ENCODE measurements at regions not wholly inside any gene's neighbourhood (a gene's known extent, or its start where the extent isn't known, plus 50 kb on each side); places are given as distances from the start of the nearest gene placed in this dataset.
"Not testable (repeated sequence)": the region's sequence is repeated elsewhere in the genome, so short reads cannot be mapped to it uniquely, and the experiment has no call there.

GRCh38 chr12:38016602-38017001, 300.0 kb upstream of the ALG10B start:
- DNase-seq (ENCODE audit: low read depth), result no peak
- no peak overlapping the region for H3K4me3 ChIP-seq (ENCODE audit: low read depth, low read length)

GRCh38 chr12:38025916-38026315, 290.7 kb upstream of the ALG10B start:
- DNase-seq (ENCODE audit: low read depth), result no peak

DNA sequence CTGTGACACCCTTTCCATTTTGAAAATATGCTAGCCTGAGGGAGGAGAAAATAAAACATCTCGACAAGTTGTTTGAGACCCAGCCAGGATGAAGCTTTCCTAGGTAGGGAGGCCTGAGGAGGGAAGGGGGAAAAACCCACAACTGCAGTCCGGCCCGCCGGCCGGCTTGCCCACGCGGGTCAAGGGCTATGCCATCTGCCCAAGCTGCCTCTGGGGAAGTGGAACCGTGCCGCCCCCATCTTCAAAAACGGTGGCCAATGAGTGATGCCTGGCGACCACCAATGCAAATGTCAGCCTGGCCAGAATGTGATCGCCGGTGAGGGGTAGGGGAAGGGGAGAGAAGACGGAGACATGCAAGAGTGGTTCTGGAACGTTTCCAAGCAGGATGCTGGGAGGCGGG, 263.5 kb upstream of the ALG10B start:
- no peak for DNase-seq (ENCODE audit: low read depth)
- no peak overlapping the region for H3K4me3 ChIP-seq (ENCODE audit: low read depth, low read length)

More at GRCh38 chr12:38025916-38026315, 290.7 kb upstream of the ALG10B start:
- no peak overlapping the region for H3K4me3 ChIP-seq (ENCODE audit: low read depth, low read length)

DNA sequence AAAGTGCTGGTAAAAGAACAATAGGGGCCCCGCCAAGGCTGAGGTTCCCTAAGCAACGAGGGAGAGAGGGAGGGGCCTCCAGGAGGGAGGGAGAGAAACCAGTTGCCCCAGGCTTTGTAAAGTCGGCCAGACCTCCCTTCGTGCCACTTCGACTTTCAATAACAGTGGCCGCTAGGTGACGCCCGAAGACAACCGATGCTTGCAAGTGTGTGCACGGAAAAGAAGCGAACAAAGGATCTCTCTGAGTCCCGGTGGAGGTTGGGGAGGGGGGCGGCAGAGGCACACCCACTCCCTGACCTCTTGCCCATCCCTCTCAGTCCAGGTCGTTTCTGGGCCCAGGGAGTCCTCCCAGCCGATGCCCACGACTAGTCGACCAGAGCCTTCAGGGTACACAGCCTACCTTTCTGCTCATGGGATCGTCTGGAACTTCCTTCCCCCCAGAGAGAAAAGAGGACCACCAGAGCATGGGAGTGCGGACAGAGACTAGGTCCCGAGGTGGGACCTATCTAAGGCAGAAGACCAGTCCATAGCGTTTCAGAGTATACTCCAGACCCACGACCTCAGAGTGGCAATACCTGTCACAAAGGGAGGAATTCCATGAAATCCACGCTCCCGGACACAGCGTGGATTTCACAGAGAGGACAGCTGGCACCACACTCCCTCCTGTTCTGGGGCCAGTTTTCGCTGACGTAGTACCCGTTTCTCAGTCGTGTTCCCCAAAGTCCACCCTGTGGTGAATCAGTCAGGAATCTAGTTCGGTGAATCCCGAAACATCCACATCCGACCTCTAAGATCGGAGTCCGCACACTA, 262.7 kb upstream of the ALG10B start:
- DNase-seq (ENCODE audit: low read depth), result no peak
- H3K4me3 ChIP-seq (ENCODE audit: low read depth, low read length), result no peak overlapping the region

DNA sequence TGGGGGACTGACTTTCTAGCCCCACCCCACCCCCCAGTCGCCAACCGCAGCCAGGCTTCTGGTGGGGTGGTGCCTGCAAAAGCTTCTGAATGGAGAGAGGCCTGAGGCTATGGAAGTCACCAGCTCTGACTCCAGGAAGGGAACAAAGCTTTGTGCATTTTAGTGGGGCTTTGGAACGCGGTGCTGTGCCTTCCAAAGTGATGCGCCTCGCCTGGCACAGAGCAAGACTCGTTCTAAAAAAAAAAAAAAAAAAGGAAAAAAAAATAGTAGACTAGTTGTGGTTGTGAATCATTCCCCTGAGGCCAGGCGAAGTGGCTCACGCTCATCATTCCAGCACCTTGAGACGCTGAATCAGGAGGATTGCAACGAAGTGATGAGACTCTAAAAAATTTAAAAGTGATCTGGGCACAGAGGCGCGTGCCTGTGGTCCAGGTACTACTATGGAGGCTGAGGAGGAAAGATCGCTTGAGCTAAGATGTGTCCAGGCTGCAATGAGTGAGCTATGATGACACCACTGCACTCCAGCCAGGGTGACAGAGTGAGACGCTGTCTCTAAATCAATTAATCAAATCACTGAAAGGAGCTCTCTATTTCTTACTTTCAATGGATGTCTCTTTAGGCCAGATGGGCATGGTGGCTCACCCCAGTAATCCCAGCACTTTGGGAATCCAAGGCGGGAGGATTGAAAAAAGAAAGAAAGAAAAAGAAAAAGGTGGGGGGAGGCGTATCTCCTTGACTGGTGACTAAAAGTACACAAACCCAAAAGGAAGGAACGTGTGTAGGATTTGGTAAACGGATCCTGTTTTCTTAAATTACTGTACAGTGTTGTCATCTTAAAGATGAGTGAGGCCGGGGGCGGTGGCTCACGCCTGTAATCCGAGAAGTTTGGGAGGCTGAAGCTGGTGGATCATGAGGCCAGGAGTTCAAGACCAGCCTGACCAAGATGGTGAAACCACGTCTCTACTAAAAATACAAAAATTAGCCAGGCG, 259.6 kb upstream of the ALG10B start:
- no peak overlapping the region for H3K4me3 ChIP-seq (ENCODE audit: low read depth, low read length)
- no peak for DNase-seq (ENCODE audit: low read depth)

GRCh38 chr12:38099686-38100085, 216.9 kb upstream of the ALG10B start:
- DNase-seq (ENCODE audit: low read depth), result no peak
- no peak overlapping the region for H3K4me3 ChIP-seq (ENCODE audit: low read depth, low read length)

DNA sequence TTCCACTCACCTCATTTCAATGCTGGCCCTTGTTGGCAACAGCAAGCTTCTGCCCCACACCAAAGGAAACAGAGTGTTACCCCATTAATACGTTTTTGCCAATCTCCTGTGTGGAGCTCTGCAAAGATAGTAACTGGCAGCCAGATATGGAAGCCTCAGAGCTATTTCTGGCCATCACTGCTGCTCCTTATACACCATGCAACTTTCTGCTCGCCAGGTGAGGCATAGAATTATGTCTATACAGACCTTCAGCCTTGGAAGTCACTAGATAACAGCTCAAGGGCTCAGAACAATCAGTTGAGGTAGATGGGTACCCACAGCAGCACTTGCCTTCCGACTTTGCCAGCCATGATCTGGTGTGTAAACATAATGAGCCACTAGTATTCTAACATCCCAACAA, 214.8 kb upstream of the ALG10B start:
- H3K4me3 ChIP-seq (ENCODE audit: low read depth, low read length), result no peak overlapping the region

GRCh38 chr12:38102197-38102596, 214.4 kb upstream of the ALG10B start:
- H3K4me3 ChIP-seq (ENCODE audit: low read depth, low read length), result no peak overlapping the region
- DNase-seq (ENCODE audit: low read depth), result no peak

More for the DNA sequence above, 214.8 kb upstream of the ALG10B start:
- no peak for DNase-seq (ENCODE audit: low read depth)

GRCh38 chr12:38110026-38110699, 206.4 kb upstream of the ALG10B start:
- H3K4me3 ChIP-seq (ENCODE audit: low read depth, low read length), result no peak overlapping the region
- no peak for DNase-seq (ENCODE audit: low read depth)

- no peak for DNase-seq (ENCODE audit: low read depth)
Observed at GRCh38 chr12:38113991-38114390, 202.6 kb upstream of the ALG10B start.

GRCh38 chr12:38116968-38117367, 199.6 kb upstream of the ALG10B start:
- no peak for DNase-seq (ENCODE audit: low read depth)
- no peak overlapping the region for H3K4me3 ChIP-seq (ENCODE audit: low read depth, low read length)

More at GRCh38 chr12:38113991-38114390, 202.6 kb upstream of the ALG10B start:
- no peak overlapping the region for H3K4me3 ChIP-seq (ENCODE audit: low read depth, low read length)

DNA sequence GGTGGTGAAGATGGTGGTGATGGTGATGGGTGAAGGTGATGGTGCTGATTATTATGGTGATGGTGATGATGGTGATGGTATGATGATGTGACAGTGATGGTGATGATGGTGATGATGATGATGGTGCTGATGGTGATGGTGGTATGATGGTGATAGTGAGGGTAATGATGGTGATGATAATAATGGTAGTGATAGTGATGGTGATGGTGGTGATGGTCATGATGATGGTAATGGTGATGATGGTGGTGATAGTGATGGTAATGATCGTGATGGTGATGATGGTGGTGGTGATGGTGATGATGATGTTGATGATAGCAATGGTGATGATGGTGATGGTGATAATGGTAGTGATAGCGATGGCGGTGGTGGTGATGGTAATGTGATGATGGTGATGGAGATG, 197.9 kb upstream of the ALG10B start:
- no peak overlapping the region for H3K4me3 ChIP-seq (ENCODE audit: low read depth, low read length)
- no peak for DNase-seq (ENCODE audit: low read depth)

GRCh38 chr12:38120438-38120837, 196.1 kb upstream of the ALG10B start:
- H3K4me3 ChIP-seq (ENCODE audit: low read depth, low read length), result no peak overlapping the region
- no peak for DNase-seq (ENCODE audit: low read depth)

- H3K4me3 ChIP-seq (ENCODE audit: low read depth, low read length); DNase-seq (ENCODE audit: low read depth): not testable (repeated sequence)
Observed at GRCh38 chr12:38123028-38123427, 193.5 kb upstream of the ALG10B start.

DNA sequence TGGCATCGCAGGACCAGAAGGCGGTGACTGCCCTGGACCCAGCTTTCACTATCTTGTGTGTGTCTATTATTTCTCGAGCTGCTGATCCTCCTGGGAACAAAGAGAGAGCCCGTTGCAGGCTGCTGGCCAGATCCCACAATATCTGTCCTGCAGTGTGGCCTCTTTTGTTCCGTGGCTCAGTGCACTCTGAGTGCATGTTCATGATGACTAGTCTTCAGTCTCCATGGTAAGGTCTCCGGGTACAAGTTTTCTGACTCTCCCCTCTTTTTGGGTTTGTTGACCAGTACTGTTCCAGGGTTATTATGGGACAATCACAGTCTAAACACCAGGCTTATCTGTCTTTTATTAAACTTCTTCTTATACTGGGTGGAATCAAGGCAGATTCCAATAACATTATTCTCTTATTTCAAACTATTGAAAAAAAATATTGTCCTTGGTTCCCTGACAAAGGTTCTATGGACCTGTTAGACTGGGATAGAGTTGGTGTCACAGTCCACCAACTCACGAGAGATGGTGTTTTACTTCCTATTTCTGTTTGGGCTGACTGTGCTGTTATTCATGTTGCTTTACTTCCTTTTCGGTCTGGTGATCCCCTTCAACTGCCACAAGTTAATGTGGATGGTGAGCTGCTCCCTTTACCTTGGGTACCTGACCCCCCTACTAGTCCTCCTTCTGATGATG, 192.9 kb upstream of the ALG10B start:
- no peak overlapping the region for H3K4me3 ChIP-seq (ENCODE audit: low read depth, low read length)
- DNase-seq (ENCODE audit: low read depth), result no peak

DNA sequence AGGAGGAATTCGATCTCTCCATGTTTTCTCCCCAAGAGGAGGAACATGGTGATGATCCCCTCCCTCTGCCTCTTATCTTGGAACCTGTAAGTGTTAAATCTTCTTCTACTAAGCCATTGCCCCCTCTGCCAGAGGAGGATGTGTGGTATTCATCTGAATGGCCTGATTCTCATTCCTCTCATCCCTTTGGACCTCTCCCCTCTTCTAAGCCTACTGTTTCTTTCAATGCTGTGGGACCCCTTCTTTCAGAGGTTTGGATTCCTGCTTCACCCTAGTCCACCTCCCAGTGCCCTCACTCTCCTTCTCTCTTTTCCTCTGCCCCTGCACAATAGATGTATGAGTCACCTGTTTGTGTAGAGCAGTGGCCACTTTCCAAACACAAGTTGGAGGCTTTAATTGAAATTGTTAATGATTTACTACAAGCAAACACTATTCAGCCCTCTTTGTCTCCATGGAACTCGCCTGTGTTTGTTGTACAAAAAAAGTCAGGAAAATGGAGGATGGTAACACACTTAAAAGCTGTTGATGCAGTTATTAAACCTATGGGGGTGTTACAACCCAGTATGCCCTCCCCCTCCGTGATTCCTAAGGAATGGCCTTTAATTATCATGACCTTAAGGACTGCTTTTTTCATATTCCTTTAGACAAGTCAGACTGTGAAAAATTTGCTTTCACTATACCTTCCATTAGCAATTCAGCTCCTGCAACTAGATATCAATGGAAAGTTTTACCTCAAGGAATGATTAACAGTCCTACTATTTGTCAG, 192.1 kb upstream of the ALG10B start:
- no peak overlapping the region for H3K4me3 ChIP-seq (ENCODE audit: low read depth, low read length)
- no peak for DNase-seq (ENCODE audit: low read depth)

GRCh38 chr12:38132139-38132538, 184.4 kb upstream of the ALG10B start:
- H3K4me3 ChIP-seq (ENCODE audit: low read depth, low read length), result no peak overlapping the region
- no peak for DNase-seq (ENCODE audit: low read depth)

DNA sequence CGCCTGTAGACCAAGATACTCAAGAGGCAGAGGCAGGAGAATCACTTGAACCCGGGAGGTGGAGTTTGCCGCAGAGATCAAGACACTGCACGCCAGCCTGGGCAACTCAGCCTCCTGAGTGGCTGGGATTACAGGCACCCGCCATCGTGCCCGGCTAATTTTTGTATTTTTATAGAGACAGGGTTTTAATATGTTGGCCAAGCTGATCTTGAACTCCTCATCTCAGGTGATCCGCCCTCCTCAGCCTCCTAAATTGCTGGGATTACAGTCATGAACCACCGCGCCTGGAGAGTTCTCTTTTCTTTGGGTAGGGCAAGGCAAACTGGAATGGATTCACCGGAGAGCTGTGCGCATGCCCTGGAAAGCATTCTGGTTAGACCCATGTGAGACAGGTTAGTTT, 179.3 kb upstream of the ALG10B start:
- H3K4me3 ChIP-seq (ENCODE audit: low read depth, low read length), result no peak overlapping the region
- no peak for DNase-seq (ENCODE audit: low read depth)

GRCh38 chr12:38137716-38138115, 178.9 kb upstream of the ALG10B start:
- DNase-seq (ENCODE audit: low read depth), result no peak
- H3K4me3 ChIP-seq (ENCODE audit: low read depth, low read length), result no peak overlapping the region

Data from skeletal muscle cell (primary cell).